CD4-positive, alpha-beta T cell (primary cell): ENCODE measurements at regions not wholly inside any gene's neighbourhood (a gene's known extent, or its start where the extent isn't known, plus 50 kb on each side); places are given as distances from the start of the nearest gene placed in this dataset.
A peak's percentile ranks its signal among the peaks of the same experiment; 100 is the strongest.

Experiments
- ATAC-seq: fragments of 200-7000 bp; cut with Tn5 transposase; one replicate; pipeline ENCODE4 v1.10.0; 2022; ENCODE audit warnings: mild to moderate bottlenecking; ENCODE audit not compliant: poor library complexity
- CTCF ChIA-PET: fragments of 350-600 bp; sonication (Branson Sonifier 250); formaldehyde crosslinking; loops from one replicate; lab custom pipeline; 2021; ENCODE audit warnings: antibody characterized with exemption, inconsistent platforms; lab: Charles Lee
- POLR2A ChIA-PET: fragments of 350-600 bp; sonication (Branson Sonifier 250); formaldehyde crosslinking; loops from one replicate; lab custom pipeline; 2021; ENCODE audit warnings: antibody characterized with exemption, inconsistent platforms; lab: Charles Lee
- DNase-seq, 14 experiments: peaks; one replicate each; pipeline ENCODE4 v3.0.0-alpha.2; 2013 to 2020; ENCODE audit warnings: mixed read lengths in 2 of 14
- H3K27ac ChIP-seq, 2 donors: one replicate each; pipeline versions ENCODE4 v1.5.1 to v1.7.0; 2013; ENCODE audit warnings: low read length in 2 of 2, low read depth in 1 of 2, mild to moderate bottlenecking in 1 of 2
- H3K27me3 ChIP-seq, 2 experiments: 1 replicate in 1 of 2; 2 replicates in 1 of 2; pipeline versions ENCODE4 v1.6.1 to v1.7.0; 2013; ENCODE audit warnings: low read length in 2 of 2, control low read depth in 1 of 2, mild to moderate bottlenecking in 1 of 2, moderate library complexity in 1 of 2; ENCODE audit not compliant: insufficient read depth in 2 of 2, control insufficient read depth in 1 of 2
- H3K36me3 ChIP-seq: one replicate; pipeline ENCODE4 v1.6.1; 2013; ENCODE audit warnings: low read length, control low read depth; ENCODE audit not compliant: insufficient read depth
- H3K4me1 ChIP-seq: one replicate; pipeline ENCODE4 v1.6.1; 2013; ENCODE audit warnings: low read length, control low read depth; ENCODE audit not compliant: insufficient read depth
- H3K4me3 ChIP-seq: one replicate; pipeline ENCODE4 v1.5.1; 2013; ENCODE audit warnings: mild to moderate bottlenecking, low read length, moderate library complexity
- H3K9me3 ChIP-seq, 2 experiments: 1 replicate in 1 of 2; 2 replicates in 1 of 2; pipeline versions ENCODE4 v1.6.1 to v1.7.0; 2013; ENCODE audit warnings: low read length in 2 of 2, mild to moderate bottlenecking in 2 of 2, control low read depth in 1 of 2, moderate library complexity in 1 of 2; ENCODE audit not compliant: control insufficient read depth in 1 of 2, insufficient read depth in 1 of 2
- H3K27ac Mint-ChIP-seq: one replicate; pipeline ENCODE4 v1.8.0; 2020; ENCODE audit warnings: mixed read lengths
- H3K27me3 Mint-ChIP-seq: one replicate; pipeline ENCODE4 v1.8.0; 2021; ENCODE audit warnings: mixed read lengths
- H3K36me3 Mint-ChIP-seq: one replicate; pipeline ENCODE4 v1.8.0; 2021; ENCODE audit warnings: low read depth, mixed read lengths
- H3K4me1 Mint-ChIP-seq: one replicate; pipeline ENCODE4 v1.8.0; 2021; ENCODE audit warnings: low read depth, mixed read lengths
- H3K4me3 Mint-ChIP-seq: one replicate; pipeline ENCODE4 v1.8.0; 2020; ENCODE audit warnings: mild to moderate bottlenecking, mixed read lengths
- H3K9me3 Mint-ChIP-seq: one replicate; pipeline ENCODE4 v1.8.0; 2020; ENCODE audit warnings: mixed read lengths
- intact Hi-C, 2 experiments: fragments of 100-400 bp; cut with DNase I in 1 of 2; cut with micrococcal nuclease in 1 of 2; formaldehyde crosslinking; loops; one replicate each; pipeline versions ENCODE4 v1.15.1 to v1.9.0; 2023 to 2025; cut with DNase I, micrococcal nuclease
- TF ChIP-seq, protein P1 (sequence below): fragments of 200-600 bp; IDR thresholded peaks from one replicate; pipeline ENCODE4 v1.8.0; 2022; ENCODE audit warnings: antibody characterized with exemption, mild to moderate bottlenecking

DNA sequence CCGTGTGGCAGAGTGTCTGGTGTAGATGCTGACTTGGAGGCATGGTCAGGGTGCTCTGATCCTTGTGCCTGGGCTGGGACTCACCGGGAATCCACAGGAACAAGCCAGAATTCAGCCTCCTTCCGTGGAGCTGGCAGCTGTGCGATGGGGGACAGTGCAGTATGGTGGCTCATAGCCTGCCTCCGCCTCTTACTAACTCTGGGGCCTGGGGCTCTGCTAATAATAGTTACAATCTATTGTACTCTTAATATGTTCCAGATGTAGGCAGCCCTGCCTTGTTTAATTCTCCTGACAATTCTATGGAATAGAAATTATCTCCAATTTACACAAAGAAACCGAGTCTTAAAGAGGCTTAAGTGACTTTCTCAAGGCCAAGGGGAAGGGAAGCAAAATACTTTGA lies 77.6 kb downstream of the PCDH1 start:
- CTCF ChIA-PET: no interaction called here
- DNase-seq: no peak
- peaks cover 0 to 3% of the 10 kb centered on the region in 2 experiments for H3K9me3 ChIP-seq
- H3K9me3 Mint-ChIP-seq: no peaks in the 10 kb centered on the region
- intact Hi-C loops: no loop called here
- TF ChIP-seq, protein P1, sequence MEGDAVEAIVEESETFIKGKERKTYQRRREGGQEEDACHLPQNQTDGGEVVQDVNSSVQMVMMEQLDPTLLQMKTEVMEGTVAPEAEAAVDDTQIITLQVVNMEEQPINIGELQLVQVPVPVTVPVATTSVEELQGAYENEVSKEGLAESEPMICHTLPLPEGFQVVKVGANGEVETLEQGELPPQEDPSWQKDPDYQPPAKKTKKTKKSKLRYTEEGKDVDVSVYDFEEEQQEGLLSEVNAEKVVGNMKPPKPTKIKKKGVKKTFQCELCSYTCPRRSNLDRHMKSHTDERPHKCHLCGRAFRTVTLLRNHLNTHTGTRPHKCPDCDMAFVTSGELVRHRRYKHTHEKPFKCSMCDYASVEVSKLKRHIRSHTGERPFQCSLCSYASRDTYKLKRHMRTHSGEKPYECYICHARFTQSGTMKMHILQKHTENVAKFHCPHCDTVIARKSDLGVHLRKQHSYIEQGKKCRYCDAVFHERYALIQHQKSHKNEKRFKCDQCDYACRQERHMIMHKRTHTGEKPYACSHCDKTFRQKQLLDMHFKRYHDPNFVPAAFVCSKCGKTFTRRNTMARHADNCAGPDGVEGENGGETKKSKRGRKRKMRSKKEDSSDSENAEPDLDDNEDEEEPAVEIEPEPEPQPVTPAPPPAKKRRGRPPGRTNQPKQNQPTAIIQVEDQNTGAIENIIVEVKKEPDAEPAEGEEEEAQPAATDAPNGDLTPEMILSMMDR: no peak
- no peaks in the 10 kb centered on the region for H3K36me3 Mint-ChIP-seq
- H3K36me3 ChIP-seq: no peaks in the 10 kb centered on the region
- no peak overlapping the region for H3K27ac ChIP-seq
- POLR2A ChIA-PET: no interaction called here
- no peak for ATAC-seq
- no peak overlapping the region for H3K4me3 ChIP-seq
- H3K4me1 Mint-ChIP-seq: no peaks in the 10 kb centered on the region
- H3K27me3 Mint-ChIP-seq: peaks cover 36% of the 10 kb centered on the region
- H3K27ac Mint-ChIP-seq: no peak overlapping the region
- H3K27me3 ChIP-seq: peaks cover 10 to 26% of the 10 kb centered on the region in 2 experiments
- H3K4me3 Mint-ChIP-seq: no peak overlapping the region
- peaks cover 5% of the 10 kb centered on the region for H3K4me1 ChIP-seq

DNA sequence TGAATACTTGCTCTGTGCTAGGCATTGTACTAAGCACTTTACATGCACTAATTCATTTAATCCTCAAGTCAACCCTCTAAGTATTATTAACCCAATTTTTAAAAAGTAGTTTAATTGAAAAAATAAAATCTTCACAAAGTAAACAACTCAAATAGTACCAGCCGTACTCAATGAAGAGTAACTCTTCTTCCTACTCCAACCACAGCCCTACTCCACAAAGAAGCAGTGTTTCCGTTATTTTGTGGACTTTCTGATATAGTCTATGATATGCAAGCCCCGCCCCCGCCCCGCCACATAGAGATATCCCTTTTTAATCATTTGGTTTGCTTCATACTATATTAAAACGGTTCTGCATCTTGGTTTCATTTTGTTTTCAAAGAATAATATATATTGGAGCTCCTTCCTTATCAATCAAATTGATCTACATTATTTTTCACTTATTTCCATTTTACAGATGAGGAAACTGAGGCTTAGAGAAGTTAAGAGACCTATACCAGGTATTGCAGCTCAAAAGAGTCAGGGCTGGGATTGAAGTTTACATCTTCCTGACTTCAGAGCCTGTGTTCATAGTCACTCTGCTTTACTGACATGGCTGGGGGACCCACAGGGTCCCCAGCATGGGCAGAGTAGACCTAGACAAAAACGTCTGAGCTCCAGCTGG lies 78.6 kb downstream of the PCDH1 start:
- CTCF ChIA-PET: no interaction called here
- no peaks in the 10 kb centered on the region for H3K36me3 ChIP-seq
- Mint-ChIP-seq H3K36me3 (no peaks in the 10 kb centered on the region), H3K27ac (no peak overlapping the region), H3K27me3 (peaks cover 26% of the 10 kb centered on the region), H3K4me3 (no peak overlapping the region), H3K9me3 (no peaks in the 10 kb centered on the region), H3K4me1 (no peaks in the 10 kb centered on the region)
- intact Hi-C loops: no loop called here
- peak in 1 of 14 experiments; percentile 8 for DNase-seq
- peaks cover 7 to 16% of the 10 kb centered on the region in 2 experiments for H3K27me3 ChIP-seq
- H3K9me3 ChIP-seq: peaks cover 0 to 3% of the 10 kb centered on the region in 2 experiments
- no peak overlapping the region for H3K4me3 ChIP-seq
- POLR2A ChIA-PET: no interaction called here
- no peak for ATAC-seq
- TF ChIP-seq, protein P1: no peak
- peaks cover 5% of the 10 kb centered on the region for H3K4me1 ChIP-seq
- H3K27ac ChIP-seq: no peak overlapping the region

DNA sequence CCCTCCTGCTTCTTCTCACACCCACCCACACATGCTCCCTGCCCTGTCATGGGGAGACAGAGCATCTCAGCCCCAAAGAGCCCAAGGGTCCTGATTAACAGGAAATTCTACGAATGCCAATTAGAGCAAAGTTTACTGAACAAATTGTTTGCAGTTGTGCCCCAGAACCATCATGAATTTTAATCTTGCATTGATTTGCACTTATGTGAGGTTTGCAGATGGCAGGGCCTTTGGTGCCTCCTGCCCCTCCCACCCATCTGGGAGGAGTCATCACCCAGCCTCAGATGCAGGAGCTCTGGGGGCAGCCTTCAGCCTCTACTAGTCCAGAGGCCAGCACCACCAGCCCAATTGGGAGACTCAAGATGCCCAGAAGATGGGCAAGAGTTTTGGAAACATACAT lies 80.8 kb downstream of the PCDH1 start:
- no peak for ATAC-seq
- Histone ChIP-seq H3K4me3 (no peak overlapping the region), H3K27ac (no peak overlapping the region), H3K27me3 (peaks cover 0 to 8% of the 10 kb centered on the region in 2 experiments), H3K36me3 (no peaks in the 10 kb centered on the region), H3K4me1 (peaks cover 5% of the 10 kb centered on the region), H3K9me3 (no peaks in the 10 kb centered on the region)
- H3K4me1 Mint-ChIP-seq: no peaks in the 10 kb centered on the region
- POLR2A ChIA-PET: no interaction called here
- no peak overlapping the region for H3K27ac Mint-ChIP-seq
- CTCF ChIA-PET: no interaction called here
- no peak overlapping the region for H3K4me3 Mint-ChIP-seq
- H3K9me3 Mint-ChIP-seq: no peaks in the 10 kb centered on the region
- peaks cover 12% of the 10 kb centered on the region for H3K27me3 Mint-ChIP-seq
- intact Hi-C loops: no loop called here
- no peak for DNase-seq
- TF ChIP-seq, protein P1: no peak
- H3K36me3 Mint-ChIP-seq: no peaks in the 10 kb centered on the region
